Fibroblast of gingiva (primary cell): ENCODE measurements at regions not wholly inside any gene's neighbourhood (a gene's known extent, or its start where the extent isn't known, plus 50 kb on each side); places are given as distances from the start of the nearest gene placed in this dataset.

Source experiments
- DNase-seq: peaks from one replicate; pipeline ENCODE4 v3.0.0-alpha.2; 2011; ENCODE audit warnings: low read depth

GRCh38 chr12:89185181-89185580 is 167.1 kb downstream of the DUSP6 start:
- no peak for DNase-seq

GRCh38 chr12:89183985-89184435 is 168.3 kb downstream of the DUSP6 start:
- DNase-seq = peak; percentile 97

DNA sequence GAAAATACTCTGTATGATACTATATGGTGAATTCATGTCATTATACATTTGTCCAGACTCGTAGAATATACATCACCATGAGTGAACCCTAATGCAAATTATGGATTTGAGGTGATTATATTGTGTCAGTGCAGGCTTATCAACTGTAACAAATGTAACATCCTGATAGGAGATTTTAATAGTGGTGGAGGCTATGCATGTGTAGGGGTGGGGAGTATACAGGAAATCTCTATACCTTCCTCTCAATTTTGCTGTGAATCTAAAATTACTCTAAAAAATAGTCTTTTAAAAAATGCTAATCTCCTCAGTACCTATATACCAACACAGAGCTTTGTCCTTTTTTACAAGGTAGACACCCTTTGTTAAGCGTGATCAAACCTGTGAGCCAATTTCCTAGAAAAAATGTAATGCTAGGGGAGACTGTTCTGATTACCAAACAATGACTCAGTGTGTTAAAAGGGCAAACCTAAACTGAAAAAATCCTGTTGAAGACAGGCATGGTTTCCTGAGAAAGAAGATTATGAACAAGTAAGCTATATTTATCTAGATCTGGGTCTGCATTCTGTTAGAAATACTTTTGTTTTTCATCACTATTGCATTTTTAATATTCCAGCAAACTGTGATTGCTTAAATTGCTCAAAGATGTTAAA is 170.9 kb downstream of the DUSP6 start:
- DNase-seq = peak; percentile 86

DNA sequence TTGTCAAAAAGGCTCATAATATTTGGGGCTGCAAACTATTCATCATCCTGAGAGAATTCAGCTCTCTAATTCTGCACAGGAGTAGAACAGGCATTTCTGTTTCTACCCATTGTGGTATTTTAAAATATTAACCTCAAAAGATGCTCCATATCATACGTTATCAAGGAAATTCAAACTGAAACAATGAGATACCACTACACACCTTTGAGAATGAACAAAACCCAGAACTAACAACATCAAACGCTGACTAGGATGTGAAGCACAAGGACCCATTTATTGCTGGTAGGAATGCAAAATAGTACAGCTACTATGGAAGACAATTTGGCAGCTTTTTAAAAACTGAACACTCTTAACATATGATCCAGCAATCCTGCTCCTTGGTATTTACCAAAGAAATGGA is 171.8 kb downstream of the DUSP6 start:
- no peak for DNase-seq

- peak; percentile 96 for DNase-seq
Measured at GRCh38 chr12:89179983-89180382, 172.3 kb downstream of the DUSP6 start.

GRCh38 chr12:89179245-89179644 is 173.1 kb downstream of the DUSP6 start:
- DNase-seq = no peak

- DNase-seq = no peak
Measured at GRCh38 chr12:89177802-89178395, 174.4 kb downstream of the DUSP6 start.

DNA sequence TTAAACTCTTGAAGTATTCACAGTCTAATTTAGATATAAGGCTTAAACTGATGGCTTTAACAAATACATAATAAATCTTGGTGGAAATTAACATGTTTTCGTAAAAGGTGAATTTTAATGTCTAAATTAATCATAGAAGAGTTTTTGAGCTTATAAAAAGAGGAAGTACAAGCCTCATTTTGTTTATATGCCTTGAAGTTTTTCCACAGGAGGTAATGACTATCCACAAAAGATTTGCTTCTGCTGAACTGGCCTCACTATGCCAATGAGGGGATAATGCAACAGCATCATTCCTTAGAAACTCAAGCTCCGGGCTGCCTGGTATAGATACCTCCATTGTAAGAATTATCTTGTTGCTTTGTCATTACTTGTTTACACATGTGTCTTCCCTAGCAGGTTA is 175.6 kb downstream of the DUSP6 start:
- DNase-seq = no peak

GRCh38 chr12:89173678-89174077 is 178.6 kb downstream of the DUSP6 start:
- no peak for DNase-seq

DNA sequence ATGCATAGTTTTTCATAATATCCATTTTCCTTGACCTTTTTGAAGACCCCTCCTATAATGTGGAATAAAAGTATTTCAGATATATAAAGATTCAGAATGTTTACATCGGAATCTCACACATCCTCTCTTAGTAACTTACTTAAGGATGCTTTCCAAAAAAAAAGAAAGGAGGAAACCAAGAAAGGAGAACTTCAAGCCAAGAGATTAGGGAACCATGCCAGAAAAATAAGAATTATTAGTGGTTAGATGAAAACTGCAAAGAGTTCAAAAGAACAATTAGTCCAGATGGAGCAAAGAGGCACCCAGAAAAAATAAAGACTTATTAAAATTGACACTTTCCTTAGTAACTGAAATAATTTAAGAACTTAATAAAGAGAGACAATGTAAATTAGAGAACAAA is 179.2 kb downstream of the DUSP6 start:
- no peak for DNase-seq

GRCh38 chr12:89172224-89172623 is 180.1 kb downstream of the DUSP6 start:
- DNase-seq = no peak

GRCh38 chr12:89169321-89169720 is 183.0 kb downstream of the DUSP6 start:
- DNase-seq = no peak

GRCh38 chr12:89167986-89168385 is 184.3 kb downstream of the DUSP6 start:
- DNase-seq = no peak

GRCh38 chr12:89166525-89166934 is 185.8 kb downstream of the DUSP6 start:
- DNase-seq = peak; percentile 78

- DNase-seq = no peak
Measured at GRCh38 chr12:89166121-89166520, 186.2 kb downstream of the DUSP6 start.

DNA sequence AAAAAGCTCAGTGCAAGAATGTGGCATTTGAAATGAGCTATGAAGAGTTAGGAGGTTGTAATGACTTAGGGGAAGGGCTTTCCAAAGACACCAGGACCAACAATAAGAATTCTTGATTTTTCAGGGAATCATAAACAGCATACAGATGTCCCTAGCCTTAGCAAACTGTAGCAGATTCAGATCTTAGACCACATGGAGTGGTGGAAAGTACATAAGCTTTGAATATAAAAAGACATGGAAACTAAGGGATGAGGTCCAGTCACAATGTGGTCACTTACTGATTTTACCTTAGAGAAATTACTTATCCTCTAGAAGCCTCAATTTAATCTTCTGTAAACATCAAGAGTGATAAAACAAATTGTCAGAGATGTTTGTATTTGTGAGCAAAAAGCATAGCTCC is 186.6 kb downstream of the DUSP6 start:
- no peak for DNase-seq

DNA sequence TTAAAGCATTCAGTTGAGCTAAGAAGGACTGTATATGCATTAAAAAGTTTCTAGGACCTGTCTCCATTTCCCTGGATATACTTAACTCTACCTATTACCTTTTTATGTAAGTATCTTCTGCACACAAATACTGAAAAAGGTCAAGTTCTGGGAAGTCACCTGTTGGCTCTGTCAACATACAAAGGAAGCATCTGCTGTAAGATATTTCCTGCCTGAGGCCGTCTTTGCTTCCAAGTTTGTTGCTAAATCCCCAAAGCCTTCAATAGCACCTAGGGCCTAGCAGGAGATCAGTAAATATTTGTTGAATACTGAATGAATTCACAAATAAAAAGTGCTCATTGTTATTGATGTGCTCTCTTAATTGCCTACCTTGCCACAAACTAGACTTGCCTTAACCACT is 188.4 kb downstream of the DUSP6 start:
- no peak for DNase-seq

GRCh38 chr12:89162589-89163261 is 189.6 kb downstream of the DUSP6 start:
- DNase-seq = peak; percentile 99

GRCh38 chr12:89161557-89161956 is 190.7 kb downstream of the DUSP6 start:
- DNase-seq = no peak

DNA sequence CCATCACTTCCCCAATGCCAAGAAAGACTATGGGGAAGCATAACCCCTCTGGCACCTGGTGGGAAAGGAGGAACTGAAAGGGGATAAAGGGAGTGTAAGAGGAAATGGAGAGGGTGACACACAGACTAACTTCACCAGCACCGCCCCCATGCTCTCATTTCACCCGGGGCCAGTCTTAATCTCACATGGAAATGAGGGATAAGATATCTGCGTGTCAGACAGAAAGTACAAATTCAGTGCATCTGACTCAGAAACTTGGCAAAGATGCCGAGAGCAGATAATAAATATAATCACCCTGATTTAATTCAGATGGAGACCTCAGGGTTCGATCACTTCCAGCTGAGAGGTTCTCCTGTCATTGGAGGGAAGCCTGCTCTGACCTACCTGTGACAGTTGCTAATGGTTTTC is 191.6 kb downstream of the DUSP6 start:
- peak; percentile 66 for DNase-seq

DNA sequence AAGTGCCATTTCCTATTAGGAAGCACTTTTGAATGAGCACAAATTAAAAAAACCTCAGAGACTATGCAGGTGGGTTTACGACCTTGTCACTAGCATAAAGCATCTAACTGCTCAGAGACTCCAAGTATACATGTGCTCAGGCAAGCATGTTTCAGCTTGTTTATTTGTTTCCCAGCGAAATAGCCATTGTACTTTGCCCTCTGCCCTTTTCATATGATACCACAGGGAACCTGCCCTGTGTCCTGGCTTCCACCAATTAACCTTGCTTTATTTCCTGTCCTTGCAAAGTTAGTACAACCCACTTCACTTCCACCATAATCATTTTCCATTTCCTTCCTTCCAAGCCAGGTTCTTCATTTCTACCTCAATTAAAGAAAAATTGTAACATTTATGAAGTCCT is 194.9 kb downstream of the DUSP6 start:
- DNase-seq = no peak

GRCh38 chr12:89156862-89157262 is 195.4 kb downstream of the DUSP6 start:
- peak; percentile 41 for DNase-seq

DNA sequence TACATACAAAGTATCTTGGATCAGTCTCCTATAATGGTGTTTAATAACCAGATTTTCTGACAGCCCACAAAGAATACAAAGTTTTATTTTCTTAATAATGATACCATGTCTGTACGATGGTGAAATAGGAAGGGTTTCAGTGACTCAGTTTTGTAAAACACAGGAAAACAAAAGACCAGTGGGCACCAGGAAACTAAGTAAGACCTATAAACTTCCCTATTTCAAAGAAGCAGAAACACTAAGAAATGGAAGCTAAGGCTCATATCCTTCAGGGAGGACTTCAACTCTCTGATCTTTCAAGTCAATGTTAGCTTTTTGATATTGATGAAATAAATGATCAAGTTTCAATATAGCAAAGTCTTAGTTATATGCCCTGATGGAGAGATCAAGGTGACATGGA is 196.0 kb downstream of the DUSP6 start:
- DNase-seq = no peak

DNA sequence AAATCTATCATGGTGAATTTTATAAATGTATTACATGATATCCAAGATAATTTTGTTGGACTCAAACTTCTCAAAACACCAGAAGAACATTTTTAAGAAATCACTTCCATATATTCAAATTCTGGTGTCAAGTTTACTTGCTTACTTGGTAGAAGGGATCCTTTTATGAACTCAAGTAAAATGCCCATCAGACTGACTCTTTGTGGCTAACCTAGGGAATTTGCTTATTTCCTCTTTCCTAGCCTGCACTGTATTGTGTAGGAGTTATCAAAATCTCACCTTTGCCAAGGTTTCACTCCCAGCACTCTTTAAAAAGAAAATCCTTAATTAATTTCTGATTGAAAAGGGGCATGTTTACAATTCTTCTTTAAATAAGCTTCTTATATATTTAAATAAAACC is 196.5 kb downstream of the DUSP6 start:
- no peak for DNase-seq
